B cell (primary cell): ENCODE measurements at regions not wholly inside any gene's neighbourhood (a gene's known extent, or its start where the extent isn't known, plus 50 kb on each side); places are given as distances from the start of the nearest gene placed in this dataset.

Experiments used
- ATAC-seq: fragments of 200-7000 bp; cut with Tn5 transposase; one replicate; pipeline ENCODE4 v1.10.0; 2021; ENCODE audit warnings: low read depth, mild to moderate bottlenecking, moderate number of reproducible peaks, moderate library complexity
- CTCF ChIA-PET: fragments of 350-600 bp; sonication (Branson Sonifier 250); formaldehyde crosslinking; loops from one replicate; lab custom pipeline; 2021; ENCODE audit warnings: antibody characterized with exemption, inconsistent platforms; lab: Charles Lee
- POLR2A ChIA-PET: fragments of 350-600 bp; sonication (Branson Sonifier 250); formaldehyde crosslinking; loops from one replicate; lab custom pipeline; 2021; ENCODE audit warnings: antibody characterized with exemption; lab: Charles Lee
- DNase-seq: peaks from one replicate; pipeline ENCODE4 v3.0.0; 2013
- H2AFZ ChIP-seq: 2 replicates; pipeline ENCODE4 v1.6.1; 2012; ENCODE audit warnings: mild to moderate bottlenecking, low read depth, low read length; ENCODE audit not compliant: insufficient read depth, poor library complexity, severe bottlenecking
- H3K27ac ChIP-seq, 2 donors: 1 replicate in 1 of 2; 2 replicates in 1 of 2; pipeline ENCODE4 v1.5.1; 2012 to 2013; ENCODE audit warnings: low read length in 2 of 2, mild to moderate bottlenecking in 2 of 2, moderate library complexity in 1 of 2
- H3K27me3 ChIP-seq, 4 experiments: fragments of 200-600 bp in 1 of 4; sonication (generic) in 1 of 4; replicated peaks in 1 of 4; 1 replicate in 2 of 4; 2 replicates in 2 of 4; pipeline versions ENCODE4 v1.6.1 to v1.7.0; 2013 to 2016; ENCODE audit warnings: low read length in 3 of 4, mild to moderate bottlenecking in 2 of 4, mixed read lengths in 1 of 4, moderate library complexity in 1 of 4; ENCODE audit not compliant: insufficient read depth in 4 of 4, control insufficient read depth in 3 of 4; ENCODE audit errors: control extremely low read depth in 1 of 4
- H3K36me3 ChIP-seq, 2 experiments: replicated peaks in 1 of 2; 1 replicate in 1 of 2; 2 replicates in 1 of 2; pipeline versions ENCODE4 v1.6.1 to v1.7.1; 2013; ENCODE audit warnings: low read length in 1 of 2; ENCODE audit not compliant: insufficient read depth in 2 of 2, control insufficient read depth in 1 of 2; ENCODE audit errors: control extremely low read depth in 1 of 2, extremely low read depth in 1 of 2
- H3K4me1 ChIP-seq, 2 donors: fragments of 200-600 bp in 1 of 2; sonication (generic) in 1 of 2; 1 replicate in 1 of 2; 2 replicates in 1 of 2; pipeline versions ENCODE4 v1.5.1 to v1.6.1; 2013 to 2017; ENCODE audit warnings: low read length in 2 of 2; ENCODE audit not compliant: control insufficient read depth in 2 of 2, insufficient read depth in 2 of 2
- H3K4me2 ChIP-seq: replicated peaks from 2 replicates; pipeline ENCODE3; 2012; ENCODE audit warnings: mild to moderate bottlenecking, low read depth, low read length; ENCODE audit not compliant: poor library complexity, severe bottlenecking
- H3K4me3 ChIP-seq, 5 experiments: fragments of 200-600 bp in 1 of 5; sonication (generic) in 1 of 5; 1 replicate in 3 of 5; 2 replicates in 2 of 5; pipeline versions ENCODE4 v1.5.1 to v1.7.0; 2011 to 2016; ENCODE audit warnings: low read length in 4 of 5, mild to moderate bottlenecking in 4 of 5, low read depth in 2 of 5, control low read depth in 1 of 5, moderate library complexity in 1 of 5; ENCODE audit not compliant: insufficient read depth in 1 of 5; ENCODE audit errors: control extremely low read depth in 1 of 5, extremely low read depth in 1 of 5
- H3K79me2 ChIP-seq: fragments of 200-600 bp; sonication (generic); one replicate; pipeline ENCODE4 v1.6.0; 2016; ENCODE audit warnings: low read length; ENCODE audit not compliant: control insufficient read depth, insufficient read depth
- H3K9ac ChIP-seq: fragments of 200-600 bp; sonication (generic); 2 replicates; pipeline ENCODE4 v1.6.1; 2017; ENCODE audit warnings: mild to moderate bottlenecking, low read length, moderate library complexity
- H3K9me3 ChIP-seq, 3 donors: one replicate each; pipeline versions ENCODE4 v1.6.1 to v1.7.1; 2013; ENCODE audit warnings: low read length in 2 of 3; ENCODE audit not compliant: control insufficient read depth in 2 of 3, insufficient read depth in 1 of 3; ENCODE audit errors: control extremely low read depth in 1 of 3
- H4K20me1 ChIP-seq: 2 replicates; pipeline ENCODE4 v1.6.0; 2012; ENCODE audit warnings: mild to moderate bottlenecking, low read length; ENCODE audit not compliant: insufficient read depth, control insufficient read depth, poor library complexity, severe bottlenecking
- H3K27ac Mint-ChIP-seq: one replicate; pipeline ENCODE4 v1.8.0; 2021; ENCODE audit warnings: mixed read lengths
- H3K27me3 Mint-ChIP-seq: one replicate; pipeline ENCODE4 v1.8.0; 2021; ENCODE audit warnings: mixed read lengths
- H3K4me1 Mint-ChIP-seq: one replicate; pipeline ENCODE4 v1.8.0; 2021; ENCODE audit warnings: mixed read lengths
- H3K4me3 Mint-ChIP-seq: one replicate; pipeline ENCODE4 v1.8.0; 2021; ENCODE audit warnings: mixed read lengths
- H3K9me3 Mint-ChIP-seq: one replicate; pipeline ENCODE4 v1.8.0; 2022; ENCODE audit warnings: mixed read lengths; ENCODE audit not compliant: insufficient read depth
- EZH2 ChIP-seq: IDR thresholded peaks from 2 replicates; pipeline ENCODE4 v1.6.1; 2012; ENCODE audit warnings: borderline replicate concordance, low read depth, mild to moderate bottlenecking, moderate library complexity, low read length; ENCODE audit not compliant: insufficient read depth, poor library complexity, severe bottlenecking
- WGBS: methylation state at CpG from one replicate; pipeline ENCODE4 v1.1.5; 2013; ENCODE audit warnings: missing lambda C conversion rate; ENCODE audit not compliant: insufficient coverage; 5-methylcytosine and 5-hydroxymethylcytosine counted together
- intact Hi-C: fragments of 100-400 bp; cut with micrococcal nuclease; formaldehyde crosslinking; loops from one replicate; pipeline ENCODE4 v1.10.0; 2022
- TF ChIP-seq, protein P1 (sequence below): fragments of 200-600 bp; IDR thresholded peaks from one replicate; pipeline ENCODE4 v1.8.0; 2022; ENCODE audit warnings: antibody characterized with exemption, mild to moderate bottlenecking

DNA sequence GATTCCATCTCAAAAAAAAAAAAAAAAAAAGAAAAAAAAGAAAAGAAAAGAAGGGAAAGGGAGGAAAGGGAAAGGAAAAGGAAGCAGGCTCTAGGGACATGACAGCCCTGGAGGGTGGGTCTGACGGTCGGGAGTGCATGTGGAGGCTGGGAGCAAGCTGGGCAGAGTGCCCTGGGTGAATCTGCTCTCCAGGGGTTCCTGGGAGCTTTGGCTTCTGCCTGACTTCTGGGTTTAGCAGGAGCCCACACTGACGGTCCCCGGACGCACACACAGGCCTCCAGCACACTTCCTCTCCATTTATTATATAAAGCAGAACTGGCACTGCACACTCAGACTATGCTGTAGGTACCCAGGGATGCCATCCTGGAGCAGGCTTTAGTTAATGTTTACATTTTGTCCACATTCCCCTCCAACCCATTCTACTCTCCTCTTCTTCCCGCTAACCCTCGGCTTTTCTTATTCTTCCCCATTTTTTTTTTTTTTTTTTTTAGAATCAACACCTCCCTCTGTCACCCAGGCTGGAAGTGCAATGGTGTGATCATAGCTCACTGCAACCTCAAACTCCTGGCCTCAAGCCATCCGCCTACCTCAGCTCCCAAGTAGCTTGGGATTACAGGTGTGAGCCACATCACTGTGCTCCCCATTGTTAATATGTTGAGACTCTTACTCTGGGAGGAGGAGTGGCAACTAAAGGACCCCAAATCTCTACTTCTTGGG, 151.1 kb upstream of the SLC1A4 start:
- no peaks in the 10 kb centered on the region for H3K36me3 ChIP-seq
- H3K9me3 ChIP-seq, result no peaks in the 10 kb centered on the region
- peak overlapping the region; percentile 50 for H3K4me2 ChIP-seq
- intact Hi-C loops, result loop anchor here (1.0 kb wide), 1 partner anchor 21 kb away; no protein-coding TSS in a partner anchor
- H4K20me1 ChIP-seq, result no peaks in the 10 kb centered on the region
- no peak overlapping the region for H3K4me3 ChIP-seq
- H3K27me3 ChIP-seq, result no peaks in the 10 kb centered on the region
- H3K4me1 ChIP-seq, result peaks cover 40 to 59% of the 10 kb centered on the region in 2 donors
- H3K27me3 Mint-ChIP-seq, result no peaks in the 10 kb centered on the region
- H3K4me1 Mint-ChIP-seq, result peaks cover 45% of the 10 kb centered on the region
- ChIA-PET CTCF (interaction anchor here (0.5 to 2.2 kb wide), 12 partner anchors 19 to 316 kb away, joined by 3 to 11 read pairs (median 4); partner anchors contain the start of gene SERTAD2), POLR2A (interaction anchor here (0.6 to 3.2 kb wide), 6 partner anchors 12 to 223 kb away, joined by 4 to 24 read pairs (median 5); no protein-coding TSS in a partner anchor)
- peak overlapping the region; percentile 88 for H3K27ac Mint-ChIP-seq
- WGBS, result 20% methylated on average over 5 of the region's 8 CpGs
- TF ChIP-seq EZH2, result no peak
- TF ChIP-seq, protein P1, sequence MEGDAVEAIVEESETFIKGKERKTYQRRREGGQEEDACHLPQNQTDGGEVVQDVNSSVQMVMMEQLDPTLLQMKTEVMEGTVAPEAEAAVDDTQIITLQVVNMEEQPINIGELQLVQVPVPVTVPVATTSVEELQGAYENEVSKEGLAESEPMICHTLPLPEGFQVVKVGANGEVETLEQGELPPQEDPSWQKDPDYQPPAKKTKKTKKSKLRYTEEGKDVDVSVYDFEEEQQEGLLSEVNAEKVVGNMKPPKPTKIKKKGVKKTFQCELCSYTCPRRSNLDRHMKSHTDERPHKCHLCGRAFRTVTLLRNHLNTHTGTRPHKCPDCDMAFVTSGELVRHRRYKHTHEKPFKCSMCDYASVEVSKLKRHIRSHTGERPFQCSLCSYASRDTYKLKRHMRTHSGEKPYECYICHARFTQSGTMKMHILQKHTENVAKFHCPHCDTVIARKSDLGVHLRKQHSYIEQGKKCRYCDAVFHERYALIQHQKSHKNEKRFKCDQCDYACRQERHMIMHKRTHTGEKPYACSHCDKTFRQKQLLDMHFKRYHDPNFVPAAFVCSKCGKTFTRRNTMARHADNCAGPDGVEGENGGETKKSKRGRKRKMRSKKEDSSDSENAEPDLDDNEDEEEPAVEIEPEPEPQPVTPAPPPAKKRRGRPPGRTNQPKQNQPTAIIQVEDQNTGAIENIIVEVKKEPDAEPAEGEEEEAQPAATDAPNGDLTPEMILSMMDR, result no peak
- H3K9me3 Mint-ChIP-seq, result no peaks in the 10 kb centered on the region
- H2AFZ ChIP-seq, result peak overlapping the region; percentile 60
- H3K27ac ChIP-seq, result peak overlapping the region; percentile 0 to 57
- peak; percentile 62 for DNase-seq
- no peak overlapping the region for H3K4me3 Mint-ChIP-seq
- ATAC-seq, result peak; percentile 40
- peaks cover 8% of the 10 kb centered on the region for H3K79me2 ChIP-seq
- H3K9ac ChIP-seq, result no peak overlapping the region

DNA sequence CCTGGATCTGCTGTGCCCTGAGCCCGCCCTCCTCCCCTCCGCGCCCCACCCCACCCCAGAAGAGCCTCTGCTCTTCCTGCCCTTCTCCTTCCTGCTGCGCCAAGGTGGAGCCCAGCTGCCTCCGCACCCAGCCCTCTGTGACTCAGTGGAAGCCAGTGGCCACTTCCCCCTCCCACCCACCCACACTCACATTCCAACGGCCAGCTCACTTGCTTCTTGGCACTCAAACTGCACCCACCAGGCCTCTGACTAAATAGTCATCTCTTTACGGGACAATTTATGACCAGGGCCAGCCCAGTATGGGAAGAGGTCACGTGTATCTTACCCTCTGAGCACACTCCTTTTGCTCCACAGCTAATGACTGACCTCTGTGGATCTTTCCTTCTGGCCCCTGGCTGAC, 150.4 kb upstream of the SLC1A4 start:
- Histone ChIP-seq H4K20me1 (no peaks in the 10 kb centered on the region), H3K4me2 (peak overlapping the region; percentile 50), H2AFZ (no peak overlapping the region), H3K9ac (no peak overlapping the region), H3K9me3 (no peaks in the 10 kb centered on the region), H3K27ac (peak overlapping the region; percentile 33 to 79), H3K79me2 (peaks cover 8% of the 10 kb centered on the region), H3K4me3 (no peak overlapping the region), H3K27me3 (no peaks in the 10 kb centered on the region), H3K36me3 (no peaks in the 10 kb centered on the region), H3K4me1 (peaks cover 40 to 59% of the 10 kb centered on the region in 2 donors)
- TF ChIP-seq, protein P1, result no peak
- no peak for TF ChIP-seq EZH2
- ATAC-seq (no peak), DNase-seq (no peak)
- WGBS, result 63% methylated on average over 3 of the region's 8 CpGs
- H3K9me3 Mint-ChIP-seq, result no peaks in the 10 kb centered on the region
- ChIA-PET CTCF (interaction anchor here (0.7 to 2.2 kb wide), 9 partner anchors 9 to 204 kb away, joined by 3 to 11 read pairs (median 4); partner anchors contain the start of gene SERTAD2), POLR2A (interaction anchor here (0.6 to 3.2 kb wide), 11 partner anchors 10 to 224 kb away, joined by 3 to 24 read pairs (median 5); no protein-coding TSS in a partner anchor)
- H3K4me1 Mint-ChIP-seq, result peaks cover 45% of the 10 kb centered on the region
- H3K4me3 Mint-ChIP-seq, result no peak overlapping the region
- intact Hi-C loops, result loop anchor here (1.0 kb wide), 1 partner anchor 20 kb away; no protein-coding TSS in a partner anchor
- H3K27me3 Mint-ChIP-seq, result no peaks in the 10 kb centered on the region
- H3K27ac Mint-ChIP-seq, result peak overlapping the region; percentile 37
